Ishikawa (cell line): ENCODE measurements at regions not wholly inside any gene's neighbourhood (a gene's known extent, or its start where the extent isn't known, plus 50 kb on each side); places are given as distances from the start of the nearest gene placed in this dataset.

ENCODE experiments used
- CEBPB ChIP-seq: IDR thresholded peaks from 2 replicates; pipeline ENCODE4 v1.6.1; 2012
- CREB1 ChIP-seq: IDR thresholded peaks from 2 replicates; pipeline ENCODE4 v1.6.1; 2012; ENCODE audit warnings: low read depth
- RAD21 ChIP-seq: IDR thresholded peaks from 2 replicates; pipeline ENCODE4 v1.6.1; 2012; ENCODE audit warnings: low read depth
- YY1 ChIP-seq: IDR thresholded peaks from 2 replicates; pipeline ENCODE4 v1.6.1; 2012; ENCODE audit warnings: low read depth
- TF ChIP-seq, protein P1 (sequence below): IDR thresholded peaks from 2 replicates; pipeline ENCODE4 v1.6.1; 2012; ENCODE audit warnings: low read depth, mild to moderate bottlenecking

- no peak for TF ChIP-seq RAD21
- TF ChIP-seq CEBPB = no peak
- no peak for TF ChIP-seq YY1
- TF ChIP-seq CREB1 = no peak
- TF ChIP-seq, protein P1, sequence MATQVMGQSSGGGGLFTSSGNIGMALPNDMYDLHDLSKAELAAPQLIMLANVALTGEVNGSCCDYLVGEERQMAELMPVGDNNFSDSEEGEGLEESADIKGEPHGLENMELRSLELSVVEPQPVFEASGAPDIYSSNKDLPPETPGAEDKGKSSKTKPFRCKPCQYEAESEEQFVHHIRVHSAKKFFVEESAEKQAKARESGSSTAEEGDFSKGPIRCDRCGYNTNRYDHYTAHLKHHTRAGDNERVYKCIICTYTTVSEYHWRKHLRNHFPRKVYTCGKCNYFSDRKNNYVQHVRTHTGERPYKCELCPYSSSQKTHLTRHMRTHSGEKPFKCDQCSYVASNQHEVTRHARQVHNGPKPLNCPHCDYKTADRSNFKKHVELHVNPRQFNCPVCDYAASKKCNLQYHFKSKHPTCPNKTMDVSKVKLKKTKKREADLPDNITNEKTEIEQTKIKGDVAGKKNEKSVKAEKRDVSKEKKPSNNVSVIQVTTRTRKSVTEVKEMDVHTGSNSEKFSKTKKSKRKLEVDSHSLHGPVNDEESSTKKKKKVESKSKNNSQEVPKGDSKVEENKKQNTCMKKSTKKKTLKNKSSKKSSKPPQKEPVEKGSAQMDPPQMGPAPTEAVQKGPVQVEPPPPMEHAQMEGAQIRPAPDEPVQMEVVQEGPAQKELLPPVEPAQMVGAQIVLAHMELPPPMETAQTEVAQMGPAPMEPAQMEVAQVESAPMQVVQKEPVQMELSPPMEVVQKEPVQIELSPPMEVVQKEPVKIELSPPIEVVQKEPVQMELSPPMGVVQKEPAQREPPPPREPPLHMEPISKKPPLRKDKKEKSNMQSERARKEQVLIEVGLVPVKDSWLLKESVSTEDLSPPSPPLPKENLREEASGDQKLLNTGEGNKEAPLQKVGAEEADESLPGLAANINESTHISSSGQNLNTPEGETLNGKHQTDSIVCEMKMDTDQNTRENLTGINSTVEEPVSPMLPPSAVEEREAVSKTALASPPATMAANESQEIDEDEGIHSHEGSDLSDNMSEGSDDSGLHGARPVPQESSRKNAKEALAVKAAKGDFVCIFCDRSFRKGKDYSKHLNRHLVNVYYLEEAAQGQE = no peak
These were observed 440.3 kb upstream of the MC4R start for GRCh38 chr18:60812921-60813320.
